HG02981 (cell line): ENCODE measurements at regions not wholly inside any gene's neighbourhood (a gene's known extent, or its start where the extent isn't known, plus 50 kb on each side); places are given as distances from the start of the nearest gene placed in this dataset.
"Not testable (repeated sequence)": the region's sequence is repeated elsewhere in the genome, so short reads cannot be mapped to it uniquely, and the experiment has no call there.

Experiments
- ATAC-seq: cut with Tn5 transposase; IDR thresholded peaks from one replicate; pipeline ENCODE4 v1.9.1; 2021; ENCODE audit warnings: mild to moderate bottlenecking, moderate library complexity; ENCODE audit not compliant: unreplicated experiment

DNA sequence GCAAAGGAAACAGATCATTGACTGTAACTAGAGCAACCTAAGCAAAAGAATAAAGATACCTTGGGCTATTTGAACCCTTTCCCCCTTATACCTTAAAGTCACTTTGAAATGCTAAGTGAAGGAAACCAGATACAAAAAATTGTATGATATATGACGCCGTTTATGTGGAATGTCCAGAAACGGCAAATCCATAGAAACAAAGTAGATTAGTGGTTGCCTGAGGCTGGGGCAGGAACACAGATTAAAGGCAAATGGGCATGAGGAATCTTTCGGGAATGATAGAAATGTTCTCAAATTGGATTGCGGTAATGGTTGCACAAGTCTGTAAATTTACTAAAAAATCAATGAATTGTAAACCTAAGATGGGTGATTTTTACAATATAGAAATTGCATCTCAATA, 160.1 kb upstream of the CCDC54 start:
- no peak for ATAC-seq

- ATAC-seq = no peak
Observed at GRCh38 chr3:107218864-107219269, 158.4 kb upstream of the CCDC54 start.

GRCh38 chr3:107220538-107220937, 156.7 kb upstream of the CCDC54 start:
- no peak for ATAC-seq

GRCh38 chr3:107221856-107222255, 155.4 kb upstream of the CCDC54 start:
- ATAC-seq = no peak

GRCh38 chr3:107222907-107223306, 154.3 kb upstream of the CCDC54 start:
- no peak for ATAC-seq

GRCh38 chr3:107224026-107224596, 153.1 kb upstream of the CCDC54 start:
- no peak for ATAC-seq

DNA sequence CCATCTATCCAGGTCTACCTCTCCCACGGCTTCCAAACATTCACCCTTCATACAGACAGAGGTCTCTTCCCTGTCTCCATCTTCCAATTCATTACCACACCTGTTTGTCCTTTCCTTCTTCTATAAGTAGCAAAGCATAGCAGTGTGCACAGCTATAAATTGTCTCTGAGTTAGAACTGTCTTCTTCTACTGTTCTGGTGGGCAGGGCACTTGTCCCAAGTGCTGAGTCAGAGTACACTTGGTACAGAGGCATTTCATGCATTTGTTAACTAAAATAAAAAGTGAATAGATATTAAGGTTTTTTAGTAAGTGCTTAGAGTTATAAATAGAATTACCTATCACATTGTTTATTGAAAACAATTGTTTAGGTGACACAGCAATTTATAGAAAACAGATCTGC, 150.1 kb upstream of the CCDC54 start:
- ATAC-seq = no peak

DNA sequence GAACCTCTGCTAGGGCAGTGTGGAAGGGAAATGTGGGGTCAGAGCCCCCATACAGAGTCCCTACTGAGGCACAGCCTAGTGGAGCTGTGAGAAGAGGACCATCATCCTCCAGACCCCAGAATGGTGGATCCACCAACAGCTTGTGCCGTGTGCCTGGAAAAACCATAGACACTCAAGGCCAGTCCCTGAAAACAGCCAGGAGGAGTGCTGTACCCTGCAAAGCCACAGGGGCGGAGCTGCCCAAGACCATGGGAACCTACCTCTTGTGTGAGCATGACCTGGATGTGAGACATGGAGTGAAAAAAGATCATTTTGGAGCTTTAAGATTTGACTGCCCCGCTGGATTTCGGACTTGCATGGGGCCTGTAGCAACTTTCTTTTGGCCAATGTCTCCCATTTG, 143.4 kb upstream of the CCDC54 start:
- ATAC-seq = not testable (repeated sequence)

DNA sequence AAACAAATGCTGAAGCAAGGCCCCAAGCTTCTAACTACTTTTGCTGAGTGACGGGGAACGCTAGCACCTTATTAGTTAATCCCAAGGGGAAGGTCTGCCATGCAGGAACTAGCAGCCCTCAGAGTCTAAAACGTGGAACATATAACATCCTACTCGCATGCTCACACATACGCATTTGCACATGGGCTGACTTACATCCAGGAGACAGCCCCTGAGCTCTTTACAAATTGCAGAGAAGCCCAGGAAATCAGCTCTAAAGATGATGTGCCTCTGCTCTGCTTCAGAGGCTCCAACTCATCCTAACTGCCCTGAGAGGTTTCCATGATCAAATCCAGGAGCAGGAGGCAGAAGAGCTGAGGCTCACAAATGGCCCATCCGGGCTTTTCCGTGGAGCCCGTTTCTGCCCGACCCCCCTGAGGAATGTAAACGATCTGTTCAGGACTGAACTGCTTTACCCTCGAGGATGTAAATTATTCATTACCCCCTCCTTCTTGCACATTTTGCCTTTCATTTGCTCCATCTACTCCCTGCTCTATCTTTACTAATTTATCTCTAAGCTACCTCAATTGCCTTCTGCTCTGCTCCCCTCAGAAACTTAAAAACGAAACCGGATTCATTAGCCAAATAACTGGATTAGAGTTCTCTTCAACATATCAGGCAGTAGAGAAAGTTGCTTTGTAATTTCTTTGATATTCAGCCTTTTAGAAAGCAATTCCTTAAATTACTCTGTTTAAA, 141.9 kb upstream of the CCDC54 start:
- no peak for ATAC-seq

- peak; percentile 47 for ATAC-seq
Observed at GRCh38 chr3:107235928-107236315, 141.3 kb upstream of the CCDC54 start.

DNA sequence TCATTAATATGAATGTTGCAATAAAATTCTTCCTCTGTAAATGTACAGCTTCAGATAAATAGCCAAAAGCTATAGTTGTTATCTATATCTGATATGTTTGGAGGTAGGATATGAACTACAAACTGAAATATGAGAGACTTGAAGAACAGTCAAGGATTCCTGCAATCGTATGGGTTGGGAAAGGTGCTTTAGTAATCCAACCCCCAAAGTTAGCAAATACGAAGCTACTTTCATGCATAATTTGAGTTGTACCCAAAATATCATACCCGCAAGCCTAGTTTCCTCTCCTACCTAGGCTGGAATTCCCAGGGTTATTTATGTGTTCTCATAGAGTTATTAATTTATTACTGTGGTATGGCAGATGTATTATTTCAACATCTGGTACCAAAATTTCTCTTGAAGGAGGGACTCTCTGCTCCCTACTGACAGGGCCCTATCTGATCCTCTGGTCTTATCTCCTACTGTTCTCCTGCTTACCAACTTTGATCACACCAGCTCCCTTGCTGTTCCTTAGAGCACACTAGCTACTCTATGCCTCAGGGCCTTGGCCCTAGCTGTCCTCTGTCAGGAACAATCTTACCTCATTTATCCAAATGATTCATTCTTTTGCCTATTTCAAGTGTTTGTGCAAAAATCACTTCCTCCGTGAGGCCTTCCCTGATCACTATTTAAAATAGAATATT, 140.4 kb upstream of the CCDC54 start:
- no peak for ATAC-seq

- ATAC-seq = no peak
Observed at GRCh38 chr3:107238787-107239186, 138.5 kb upstream of the CCDC54 start.

- no peak for ATAC-seq
Observed at GRCh38 chr3:107239703-107240102, 137.5 kb upstream of the CCDC54 start.

DNA sequence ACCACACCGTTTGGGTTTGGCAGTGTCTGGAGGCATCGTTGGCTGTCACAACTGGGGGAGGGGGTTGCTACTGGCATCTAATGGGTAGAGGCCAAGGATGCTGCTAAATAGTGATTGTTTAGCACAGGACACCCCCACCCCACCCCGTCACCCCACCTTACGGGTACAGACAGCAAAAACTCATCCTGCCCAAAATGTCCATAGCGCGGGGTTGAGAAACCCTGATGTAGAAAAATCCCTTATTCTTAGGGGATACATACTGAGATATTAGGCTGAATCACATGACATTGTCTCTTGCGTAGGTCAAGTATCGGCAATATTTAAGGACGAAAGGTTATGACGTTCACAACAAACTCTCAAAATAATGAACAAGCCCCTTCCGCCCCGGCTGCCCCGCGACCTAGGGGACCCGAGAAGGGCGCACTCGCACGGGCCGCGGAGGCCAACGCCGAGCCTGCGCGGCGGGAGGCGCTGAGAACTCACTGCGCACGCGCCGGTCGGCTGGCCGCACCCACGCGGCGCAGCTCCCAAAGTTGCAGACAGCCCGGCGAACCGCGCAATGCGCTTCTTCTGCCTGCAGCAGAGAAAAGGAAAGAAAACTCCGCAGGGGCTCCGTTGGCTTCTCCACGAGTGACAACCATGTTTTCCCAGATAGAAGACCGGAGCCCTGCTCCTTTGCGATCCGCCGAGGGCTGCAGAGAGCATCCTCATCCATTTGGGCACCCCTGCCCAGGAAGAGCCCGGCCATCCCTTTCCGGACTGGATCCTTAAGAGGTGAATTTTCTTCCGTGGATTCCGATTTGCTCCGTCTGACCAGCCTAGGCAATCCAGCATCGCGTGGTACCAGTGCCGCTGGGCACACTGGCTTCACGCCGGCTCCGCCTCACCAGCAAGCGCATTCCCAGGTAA, 136.8 kb upstream of the CCDC54 start:
- ATAC-seq = peak; percentile 84

- peak; percentile 49 for ATAC-seq
Observed at GRCh38 chr3:107241217-107241616, 136.0 kb upstream of the CCDC54 start.

DNA sequence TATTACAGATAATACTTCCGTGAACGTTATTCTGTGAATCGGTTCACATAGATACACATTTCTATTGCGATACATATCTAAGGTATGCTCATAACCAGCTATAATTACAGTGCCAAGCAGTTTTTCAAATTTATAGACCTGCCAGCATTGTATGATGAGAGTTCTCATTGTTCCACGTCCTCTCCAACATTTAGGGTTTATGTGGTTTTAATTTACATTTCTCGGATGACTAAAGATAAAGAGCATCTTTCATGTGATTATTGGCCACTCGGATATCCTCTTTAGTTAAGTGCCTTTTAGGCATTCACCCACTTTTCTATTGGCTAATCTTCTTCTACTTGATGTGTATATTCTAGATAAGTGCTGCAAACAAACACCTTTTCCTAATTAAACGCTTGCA, 134.7 kb upstream of the CCDC54 start:
- ATAC-seq = no peak

- no peak for ATAC-seq
Observed at GRCh38 chr3:107247116-107247515, 130.1 kb upstream of the CCDC54 start.

GRCh38 chr3:107249132-107249531, 128.1 kb upstream of the CCDC54 start:
- ATAC-seq = no peak

GRCh38 chr3:107250221-107250620, 127.0 kb upstream of the CCDC54 start:
- no peak for ATAC-seq

DNA sequence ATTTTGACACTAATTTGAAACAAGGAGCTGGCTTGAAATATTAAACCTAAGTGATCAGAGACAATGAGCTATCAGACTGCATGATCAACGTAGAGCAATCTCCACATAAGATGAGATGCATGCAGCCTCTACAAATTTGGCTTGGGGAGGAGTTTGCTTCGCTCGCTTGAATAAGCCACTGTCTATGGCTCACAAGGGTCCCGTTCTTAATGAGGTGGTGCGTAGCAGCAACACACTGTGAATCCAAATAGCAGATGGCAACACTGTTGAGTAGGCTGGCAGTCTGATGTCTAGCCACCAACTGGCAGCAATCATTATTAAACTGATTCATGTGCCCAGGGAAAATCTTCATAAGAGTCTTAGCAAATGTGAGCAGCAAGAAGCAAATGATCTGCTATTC, 125.4 kb upstream of the CCDC54 start:
- no peak for ATAC-seq

DNA sequence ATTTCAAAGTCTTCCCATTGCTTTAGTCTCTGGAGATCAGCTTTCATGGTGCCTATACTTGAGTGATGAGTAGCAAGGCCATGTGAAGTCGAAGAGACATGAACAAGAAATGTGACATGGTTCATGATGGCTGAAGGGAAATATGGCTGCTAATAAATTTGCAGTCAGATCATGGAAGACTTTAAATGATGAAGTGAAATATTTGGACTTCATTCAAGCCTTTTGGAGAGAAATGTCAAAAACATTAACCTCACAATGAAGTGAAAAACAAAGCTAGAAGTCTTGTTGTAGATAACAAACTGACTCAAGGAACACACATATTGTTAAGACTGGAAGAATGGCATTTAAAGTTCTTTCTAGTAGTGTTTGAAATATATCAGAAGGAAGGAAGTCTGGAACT, 120.3 kb upstream of the CCDC54 start:
- ATAC-seq = no peak
